WTC11 (cell line): ENCODE measurements at regions not wholly inside any gene's neighbourhood (a gene's known extent, or its start where the extent isn't known, plus 50 kb on each side); places are given as distances from the start of the nearest gene placed in this dataset.

ENCODE experiments used
- ATAC-seq: fragments of 200-7000 bp; cut with Tn5 transposase; 2 replicates; pipeline ENCODE4 v1.10.0; 2021; ENCODE audit warnings: mild to moderate bottlenecking, moderate library complexity
- CTCF ChIA-PET: fragments of 300-600 bp; sonication (Branson Sonifier 250); formaldehyde crosslinking; loops from one replicate; lab custom pipeline; 2021; ENCODE audit warnings: antibody characterized with exemption; lab: Charles Lee
- POLR2A ChIA-PET: fragments of 350-600 bp; sonication (Branson Sonifier 250); formaldehyde crosslinking; loops from one replicate; lab custom pipeline; 2021; ENCODE audit warnings: antibody characterized with exemption; lab: Charles Lee
- DNase-seq: peaks from one replicate; pipeline ENCODE4 v3.0.0; 2021; ENCODE audit warnings: low spot score
- H3K27ac Mint-ChIP-seq: 2 replicates; pipeline ENCODE4 v1.8.0; 2021; ENCODE audit warnings: mixed read lengths
- H3K27me3 Mint-ChIP-seq: 2 replicates; pipeline ENCODE4 v1.8.0; 2021; ENCODE audit warnings: low read depth, mild to moderate bottlenecking, moderate library complexity, mixed read lengths
- H3K36me3 Mint-ChIP-seq: 2 replicates; pipeline ENCODE4 v1.8.0; 2021; ENCODE audit warnings: mixed read lengths
- H3K4me1 Mint-ChIP-seq: 2 replicates; pipeline ENCODE4 v1.8.0; 2022; ENCODE audit warnings: mixed read lengths
- H3K4me3 Mint-ChIP-seq: 2 replicates; pipeline ENCODE4 v1.8.0; 2021; ENCODE audit warnings: mild to moderate bottlenecking, moderate library complexity, mixed read lengths
- H3K9me3 Mint-ChIP-seq: 2 replicates; pipeline ENCODE4 v1.8.0; 2021; ENCODE audit warnings: mixed read lengths
- CDX4 ChIP-seq: fragments of 250-450 bp; sonication (Bioruptor Pico); IDR thresholded peaks from 2 replicates; pipeline ENCODE4 v1.9.0; 2021; ENCODE audit warnings: moderate library complexity, mild to moderate bottlenecking, inconsistent platforms, borderline replicate concordance
- GABPB1 ChIP-seq: sonication (generic); formaldehyde crosslinking; IDR thresholded peaks from 2 replicates; pipeline ENCODE4 v1.8.1; 2023; ENCODE audit warnings: mild to moderate bottlenecking, missing genetic modification reagents
- GRHL2 ChIP-seq: fragments of 250-450 bp; sonication (Bioruptor Pico); IDR thresholded peaks from 2 replicates; pipeline ENCODE4 v1.8.0; 2022; ENCODE audit warnings: mild to moderate bottlenecking, moderate library complexity; ENCODE audit not compliant: insufficient replicate concordance, severe bottlenecking
- GTF2I ChIP-seq: fragments of 250-450 bp; sonication (Bioruptor Pico); conservative IDR thresholded peaks from 2 replicates; pipeline ENCODE4 v1.4.0; 2021; ENCODE audit warnings: mild to moderate bottlenecking
- IRF1 ChIP-seq: sonication (generic); formaldehyde crosslinking; IDR thresholded peaks from 2 replicates; pipeline ENCODE4 v1.8.0; 2023; ENCODE audit warnings: missing genetic modification reagents
- JUN ChIP-seq: sonication (generic); formaldehyde crosslinking; IDR thresholded peaks from 2 replicates; pipeline ENCODE4 v1.8.0; 2023; ENCODE audit warnings: mild to moderate bottlenecking, missing genetic modification reagents
- KAT7 ChIP-seq: sonication (generic); formaldehyde crosslinking; IDR thresholded peaks from 2 replicates; pipeline ENCODE4 v1.8.1; 2023; ENCODE audit warnings: missing genetic modification reagents, mild to moderate bottlenecking, borderline replicate concordance
- NFATC4 ChIP-seq: fragments of 250-450 bp; sonication (Bioruptor Pico); IDR thresholded peaks from 2 replicates; pipeline ENCODE4 v1.9.0; 2021; ENCODE audit warnings: mild to moderate bottlenecking
- SMAD4 ChIP-seq: sonication (generic); formaldehyde crosslinking; IDR thresholded peaks from 2 replicates; pipeline ENCODE4 v1.8.0; 2022; ENCODE audit warnings: mild to moderate bottlenecking, missing genetic modification reagents
- SOX15 ChIP-seq: fragments of 250-450 bp; sonication (Bioruptor Pico); IDR thresholded peaks from 2 replicates; pipeline ENCODE4 v1.9.0; 2021; ENCODE audit warnings: mild to moderate bottlenecking
- SP1 ChIP-seq: sonication (generic); formaldehyde crosslinking; conservative IDR thresholded peaks from 2 replicates; pipeline ENCODE4 v1.8.1; 2022; ENCODE audit warnings: missing genetic modification reagents
- TCF7 ChIP-seq: sonication (generic); formaldehyde crosslinking; IDR thresholded peaks from 2 replicates; pipeline ENCODE4 v1.8.0; 2022; ENCODE audit warnings: mild to moderate bottlenecking, low read depth, missing genetic modification reagents, moderate library complexity
- TEAD1 ChIP-seq: sonication (generic); formaldehyde crosslinking; IDR thresholded peaks from 2 replicates; pipeline ENCODE4 v1.8.0; 2022; ENCODE audit warnings: mild to moderate bottlenecking, missing genetic modification reagents
- TP53 ChIP-seq: sonication (generic); formaldehyde crosslinking; IDR thresholded peaks from 2 replicates; pipeline ENCODE4 v1.8.1; 2023; ENCODE audit warnings: mild to moderate bottlenecking, missing genetic modification reagents
- USF1 ChIP-seq: sonication (generic); formaldehyde crosslinking; IDR thresholded peaks from 2 replicates; pipeline ENCODE4 v1.8.0; 2022; ENCODE audit warnings: mild to moderate bottlenecking, missing genetic modification reagents
- ZNF121 ChIP-seq: sonication (generic); formaldehyde crosslinking; IDR thresholded peaks from 2 replicates; pipeline ENCODE4 v1.8.0; 2023; ENCODE audit warnings: missing genetic modification reagents
- ZNF423 ChIP-seq: fragments of 250-450 bp; sonication (Bioruptor Pico); IDR thresholded peaks from 2 replicates; pipeline ENCODE4 v2.1.2; 2022; ENCODE audit warnings: mild to moderate bottlenecking, moderate library complexity
- TF ChIP-seq, protein P1 (sequence below): fragments of 250-450 bp; sonication (Bioruptor Pico); IDR thresholded peaks from 2 replicates; pipeline ENCODE4 v1.9.0; 2021; ENCODE audit warnings: mild to moderate bottlenecking
- TF ChIP-seq, protein P2 (sequence below): sonication (generic); formaldehyde crosslinking; IDR thresholded peaks from 2 replicates; pipeline ENCODE4 v1.8.1; 2023; ENCODE audit warnings: mild to moderate bottlenecking, missing genetic modification reagents
- TF ChIP-seq, protein P3 (sequence below): sonication (generic); formaldehyde crosslinking; IDR thresholded peaks from 2 replicates; pipeline ENCODE4 v1.8.0; 2023; ENCODE audit warnings: mild to moderate bottlenecking, missing genetic modification reagents

DNA sequence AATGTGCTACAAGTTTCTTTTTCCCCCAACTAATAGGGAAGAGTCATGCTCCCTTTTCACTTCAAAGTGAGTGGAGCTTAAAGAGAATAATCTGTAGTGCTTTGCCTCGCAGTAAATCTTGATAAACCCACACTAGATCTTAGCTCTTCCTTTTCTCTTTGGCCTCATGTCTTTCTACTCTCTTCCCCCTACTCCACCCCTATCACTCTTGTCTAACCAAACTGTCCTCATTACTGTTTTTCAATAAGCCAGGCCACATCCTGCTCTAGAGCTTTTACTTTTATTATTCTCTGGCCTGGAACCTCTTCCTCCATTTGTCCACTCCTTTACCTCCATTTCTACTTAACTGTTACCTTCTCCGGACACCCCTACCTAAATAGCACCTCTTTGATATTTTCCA lies 291.0 kb upstream of the SATB1 start:
- Mint-ChIP-seq H3K36me3 (no peaks in the 10 kb centered on the region), H3K27me3 (no peaks in the 10 kb centered on the region), H3K9me3 (peaks cover 7% of the 10 kb centered on the region; the same call in 1 of the 2 replicates), H3K4me1 (peaks cover 9% of the 10 kb centered on the region), H3K27ac (no peak overlapping the region), H3K4me3 (no peak overlapping the region)
- TF ChIP-seq KAT7 (no peak), SOX15 (CRISPR knock-in tag) (no peak), ZNF121 (CRISPR knock-in tag) (no peak), GTF2I (no peak), JUN (CRISPR knock-in tag) (no peak)
- CTCF ChIA-PET = no interaction called here
- DNase-seq (no peak), ATAC-seq (no peak)
- POLR2A ChIA-PET = interaction anchor here (0.6 kb wide), 1 partner anchor 51 kb away, joined by 6 read pairs; no protein-coding TSS in a partner anchor

DNA sequence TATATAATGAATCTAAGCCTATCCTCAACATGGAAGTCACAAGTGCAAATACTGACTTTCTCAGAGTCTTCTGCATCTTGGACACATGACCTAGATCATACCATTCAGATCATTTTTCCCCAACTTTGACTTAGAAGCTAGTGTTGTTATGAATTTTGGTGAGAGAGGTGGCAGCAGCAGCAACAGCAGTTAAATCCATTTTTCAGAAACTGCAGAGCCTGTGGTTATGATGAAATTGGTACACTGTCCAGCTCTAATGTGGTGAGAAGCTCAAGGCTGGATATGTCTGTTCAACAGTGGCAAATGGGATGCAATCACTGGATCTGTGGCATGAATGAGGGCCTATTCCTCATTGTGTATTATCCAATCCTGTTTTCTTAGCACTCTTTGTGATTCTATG lies 290.1 kb upstream of the SATB1 start:
- ATAC-seq = no peak
- ChIA-PET POLR2A (no interaction called here), CTCF (no interaction called here)
- Mint-ChIP-seq H3K9me3 (peaks cover 7% of the 10 kb centered on the region; the same call in 1 of the 2 replicates), H3K4me1 (peaks cover 9% of the 10 kb centered on the region)
- no peak for TF ChIP-seq TCF7 (CRISPR knock-in tag)
- no peak for TF ChIP-seq TP53
- no peak for TF ChIP-seq CDX4
- no peak for TF ChIP-seq ZNF423 (CRISPR knock-in tag)
- no peak for TF ChIP-seq GRHL2
- no peak for TF ChIP-seq TEAD1
- TF ChIP-seq USF1 = no peak
- TF ChIP-seq SOX15 (CRISPR knock-in tag) = no peak
- TF ChIP-seq, protein P1, sequence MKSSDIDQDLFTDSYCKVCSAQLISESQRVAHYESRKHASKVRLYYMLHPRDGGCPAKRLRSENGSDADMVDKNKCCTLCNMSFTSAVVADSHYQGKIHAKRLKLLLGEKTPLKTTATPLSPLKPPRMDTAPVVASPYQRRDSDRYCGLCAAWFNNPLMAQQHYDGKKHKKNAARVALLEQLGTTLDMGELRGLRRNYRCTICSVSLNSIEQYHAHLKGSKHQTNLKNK (CRISPR knock-in tag) = no peak
- no peak for TF ChIP-seq SP1 (CRISPR knock-in tag)
- TF ChIP-seq KAT7 = no peak
- no peak for TF ChIP-seq IRF1
- no peak for TF ChIP-seq GABPB1 (CRISPR knock-in tag)
- TF ChIP-seq, protein P2, sequence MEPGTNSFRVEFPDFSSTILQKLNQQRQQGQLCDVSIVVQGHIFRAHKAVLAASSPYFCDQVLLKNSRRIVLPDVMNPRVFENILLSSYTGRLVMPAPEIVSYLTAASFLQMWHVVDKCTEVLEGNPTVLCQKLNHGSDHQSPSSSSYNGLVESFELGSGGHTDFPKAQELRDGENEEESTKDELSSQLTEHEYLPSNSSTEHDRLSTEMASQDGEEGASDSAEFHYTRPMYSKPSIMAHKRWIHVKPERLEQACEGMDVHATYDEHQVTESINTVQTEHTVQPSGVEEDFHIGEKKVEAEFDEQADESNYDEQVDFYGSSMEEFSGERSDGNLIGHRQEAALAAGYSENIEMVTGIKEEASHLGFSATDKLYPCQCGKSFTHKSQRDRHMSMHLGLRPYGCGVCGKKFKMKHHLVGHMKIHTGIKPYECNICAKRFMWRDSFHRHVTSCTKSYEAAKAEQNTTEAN (CRISPR knock-in tag) = no peak
- TF ChIP-seq NFATC4 (CRISPR knock-in tag) = no peak
- TF ChIP-seq, protein P3, sequence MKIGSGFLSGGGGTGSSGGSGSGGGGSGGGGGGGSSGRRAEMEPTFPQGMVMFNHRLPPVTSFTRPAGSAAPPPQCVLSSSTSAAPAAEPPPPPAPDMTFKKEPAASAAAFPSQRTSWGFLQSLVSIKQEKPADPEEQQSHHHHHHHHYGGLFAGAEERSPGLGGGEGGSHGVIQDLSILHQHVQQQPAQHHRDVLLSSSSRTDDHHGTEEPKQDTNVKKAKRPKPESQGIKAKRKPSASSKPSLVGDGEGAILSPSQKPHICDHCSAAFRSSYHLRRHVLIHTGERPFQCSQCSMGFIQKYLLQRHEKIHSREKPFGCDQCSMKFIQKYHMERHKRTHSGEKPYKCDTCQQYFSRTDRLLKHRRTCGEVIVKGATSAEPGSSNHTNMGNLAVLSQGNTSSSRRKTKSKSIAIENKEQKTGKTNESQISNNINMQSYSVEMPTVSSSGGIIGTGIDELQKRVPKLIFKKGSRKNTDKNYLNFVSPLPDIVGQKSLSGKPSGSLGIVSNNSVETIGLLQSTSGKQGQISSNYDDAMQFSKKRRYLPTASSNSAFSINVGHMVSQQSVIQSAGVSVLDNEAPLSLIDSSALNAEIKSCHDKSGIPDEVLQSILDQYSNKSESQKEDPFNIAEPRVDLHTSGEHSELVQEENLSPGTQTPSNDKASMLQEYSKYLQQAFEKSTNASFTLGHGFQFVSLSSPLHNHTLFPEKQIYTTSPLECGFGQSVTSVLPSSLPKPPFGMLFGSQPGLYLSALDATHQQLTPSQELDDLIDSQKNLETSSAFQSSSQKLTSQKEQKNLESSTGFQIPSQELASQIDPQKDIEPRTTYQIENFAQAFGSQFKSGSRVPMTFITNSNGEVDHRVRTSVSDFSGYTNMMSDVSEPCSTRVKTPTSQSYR = no peak
- TF ChIP-seq SMAD4 (CRISPR knock-in tag) = no peak
- TF ChIP-seq, all 79 proteins: peak for 0
- no peak overlapping the region for H3K4me3 Mint-ChIP-seq
- H3K27ac Mint-ChIP-seq = no peak overlapping the region
- no peaks in the 10 kb centered on the region for H3K36me3 Mint-ChIP-seq
- no peaks in the 10 kb centered on the region for H3K27me3 Mint-ChIP-seq
- DNase-seq = no peak
